ENCODE measurements at regions not wholly inside any gene's neighbourhood (a gene's known extent, or its start where the extent isn't known, plus 50 kb on each side); places are given as distances from the start of the nearest gene placed in this dataset.
"Not testable (repeated sequence)": the region's sequence is repeated elsewhere in the genome, so short reads cannot be mapped to it uniquely, and the experiment has no call there.

GRCh38 chr2:10228611-10229365 is 73.9 kb upstream of the HPCAL1 start:
- H3K27ac ChIP-seq = no peak overlapping the region
- TF ChIP-seq EP300 (IDR thresholded peaks at IDR 0.05) (no peak), CTCF (IDR thresholded peaks at IDR 0.05) (no peak), POLR2A (IDR thresholded peaks at IDR 0.05) (no peak)
- peaks cover 2% of the 10 kb centered on the region for H3K4me1 ChIP-seq (ENCODE audit: insufficient read depth)
- intact Hi-C loops (cut with DNase I) = no loop called here
- no peak overlapping the region for H3K4me3 ChIP-seq
- H3K36me3 ChIP-seq = no peaks in the 10 kb centered on the region
- H3K27me3 ChIP-seq = no peaks in the 10 kb centered on the region
- DNase-seq = peak in 1 of 5 donors; percentile 21
- WGBS, 3 donors = 89 to 90% (median 89%) methylated on average over 20 of the region's 20 CpGs
- H3K9me3 ChIP-seq = no peaks in the 10 kb centered on the region

GRCh38 chr2:10229462-10230099 is 73.1 kb upstream of the HPCAL1 start:
- no peak overlapping the region for H3K27ac ChIP-seq
- peak in 1 of 5 donors; percentile 18 for DNase-seq
- intact Hi-C loops (cut with DNase I) = no loop called here
- TF ChIP-seq EP300 (IDR thresholded peaks at IDR 0.05) = no peak
- TF ChIP-seq POLR2A (IDR thresholded peaks at IDR 0.05) = no peak
- no peak for TF ChIP-seq CTCF (IDR thresholded peaks at IDR 0.05)
- no peaks in the 10 kb centered on the region for H3K9me3 ChIP-seq
- WGBS, 3 donors = 90 to 93% (median 91%) methylated on average over 9 of the region's 9 CpGs
- peaks cover 2% of the 10 kb centered on the region for H3K4me1 ChIP-seq (ENCODE audit: insufficient read depth)
- H3K27me3 ChIP-seq = no peaks in the 10 kb centered on the region
- H3K36me3 ChIP-seq = no peaks in the 10 kb centered on the region
- H3K4me3 ChIP-seq = no peak overlapping the region

GRCh38 chr2:10230499-10230898 is 72.2 kb upstream of the HPCAL1 start:
- 89 to 96% (median 92%) methylated on average over 5 of the region's 5 CpGs for WGBS, 3 donors
- Histone ChIP-seq H3K36me3 (no peaks in the 10 kb centered on the region), H3K27me3 (no peaks in the 10 kb centered on the region), H3K4me1 (ENCODE audit: insufficient read depth) (peaks cover 2% of the 10 kb centered on the region), H3K27ac (no peak overlapping the region), H3K9me3 (no peaks in the 10 kb centered on the region), H3K4me3 (no peak overlapping the region)
- DNase-seq = no peak
- intact Hi-C loops (cut with DNase I) = no loop called here
- TF ChIP-seq CTCF (IDR thresholded peaks at IDR 0.05) (no peak), EP300 (IDR thresholded peaks at IDR 0.05) (no peak), POLR2A (IDR thresholded peaks at IDR 0.05) (no peak)

- H3K27me3 ChIP-seq; H3K36me3 ChIP-seq; intact Hi-C loops (cut with DNase I); H3K4me1 ChIP-seq (ENCODE audit: insufficient read depth); H3K9me3 ChIP-seq; DNase-seq; H3K27ac ChIP-seq; H3K4me3 ChIP-seq: not testable (repeated sequence)
- 90 to 95% (median 91%) methylated on average over 11 of the region's 11 CpGs for WGBS, 3 donors
Measured at GRCh38 chr2:10230921-10231320, 71.8 kb upstream of the HPCAL1 start.

GRCh38 chr2:10231551-10232085 is 71.1 kb upstream of the HPCAL1 start:
- DNase-seq = no peak
- TF ChIP-seq EP300 (IDR thresholded peaks at IDR 0.05) (no peak), POLR2A (IDR thresholded peaks at IDR 0.05) (no peak), CTCF (IDR thresholded peaks at IDR 0.05) (no peak)
- WGBS, 3 donors = 85 to 91% (median 89%) methylated on average over 14 of the region's 14 CpGs

More at GRCh38 chr2:10231551-10232085, 71.1 kb upstream of the HPCAL1 start:
- Histone ChIP-seq H3K9me3 (no peaks in the 10 kb centered on the region), H3K27me3 (no peaks in the 10 kb centered on the region), H3K36me3 (no peaks in the 10 kb centered on the region), H3K4me3 (no peak overlapping the region), H3K4me1 (ENCODE audit: insufficient read depth) (peaks cover 2% of the 10 kb centered on the region), H3K27ac (no peak overlapping the region)
- intact Hi-C loops (cut with DNase I) = no loop called here

Measured in ovary (tissue), 7 donors.